GM19452 (cell line): ENCODE measurements at regions not wholly inside any gene's neighbourhood (a gene's known extent, or its start where the extent isn't known, plus 50 kb on each side); places are given as distances from the start of the nearest gene placed in this dataset.

ENCODE experiments used
- ATAC-seq: cut with Tn5 transposase; IDR thresholded peaks from one replicate; pipeline ENCODE4 v1.9.1; 2021; ENCODE audit not compliant: unreplicated experiment

DNA sequence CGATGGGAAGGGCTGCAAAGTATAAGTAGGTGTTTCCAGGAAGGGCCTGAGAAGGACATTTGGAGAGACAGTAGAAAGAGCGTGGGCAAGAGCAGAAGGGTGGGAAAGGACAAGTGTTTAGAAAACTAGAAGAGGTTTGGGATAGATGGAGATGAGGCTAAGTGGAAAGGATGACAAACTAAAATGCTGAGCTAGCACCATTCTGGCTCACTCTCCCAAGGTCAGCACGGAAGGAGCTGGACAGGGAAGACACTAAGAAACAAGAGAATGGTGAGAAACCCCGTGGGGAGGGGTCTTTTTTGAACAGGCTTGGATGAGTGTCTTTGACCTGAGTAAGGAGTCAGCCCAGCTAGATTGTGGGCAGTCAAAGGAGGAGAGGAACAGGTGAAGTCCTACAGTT is 286.0 kb downstream of the CDK5RAP2 start:
- no peak for ATAC-seq

DNA sequence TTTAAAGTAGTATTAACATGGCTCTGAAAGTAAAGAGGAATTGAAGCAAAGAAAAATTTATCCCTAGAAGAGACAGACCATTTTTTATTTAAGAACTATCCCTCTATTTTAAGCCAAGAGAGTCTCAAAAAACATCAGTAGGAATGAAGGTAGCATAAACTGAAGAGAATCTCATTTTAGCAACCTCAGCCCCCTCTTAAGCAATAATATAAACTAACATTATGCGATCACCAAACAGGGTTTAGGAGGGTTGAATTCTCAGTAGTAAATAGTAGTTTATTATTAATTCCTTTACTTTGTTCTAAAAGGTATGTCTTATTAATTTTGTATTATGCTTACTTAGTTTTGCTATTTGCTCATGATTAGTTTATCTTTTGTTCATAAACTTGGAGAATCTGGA is 287.4 kb downstream of the CDK5RAP2 start:
- ATAC-seq: no peak

DNA sequence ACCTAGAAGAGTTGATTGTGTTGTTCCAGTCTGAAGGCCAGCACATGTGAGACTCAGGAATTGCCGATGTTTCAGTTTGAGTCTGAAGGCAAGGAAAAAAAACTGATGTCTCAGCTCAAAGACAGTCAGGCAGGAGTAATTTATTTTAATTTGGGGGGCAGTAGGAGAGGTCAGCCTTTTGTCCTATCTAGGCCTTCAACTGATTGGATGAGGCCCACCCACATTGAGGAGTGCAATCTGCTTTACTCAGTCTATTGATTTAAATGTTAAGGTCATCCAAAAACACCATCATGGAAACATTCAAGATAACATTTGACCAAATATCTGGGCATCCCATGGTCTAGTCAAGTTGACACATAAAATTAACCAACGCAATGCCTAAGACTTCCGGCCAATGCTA is 288.9 kb downstream of the CDK5RAP2 start:
- ATAC-seq: no peak

DNA sequence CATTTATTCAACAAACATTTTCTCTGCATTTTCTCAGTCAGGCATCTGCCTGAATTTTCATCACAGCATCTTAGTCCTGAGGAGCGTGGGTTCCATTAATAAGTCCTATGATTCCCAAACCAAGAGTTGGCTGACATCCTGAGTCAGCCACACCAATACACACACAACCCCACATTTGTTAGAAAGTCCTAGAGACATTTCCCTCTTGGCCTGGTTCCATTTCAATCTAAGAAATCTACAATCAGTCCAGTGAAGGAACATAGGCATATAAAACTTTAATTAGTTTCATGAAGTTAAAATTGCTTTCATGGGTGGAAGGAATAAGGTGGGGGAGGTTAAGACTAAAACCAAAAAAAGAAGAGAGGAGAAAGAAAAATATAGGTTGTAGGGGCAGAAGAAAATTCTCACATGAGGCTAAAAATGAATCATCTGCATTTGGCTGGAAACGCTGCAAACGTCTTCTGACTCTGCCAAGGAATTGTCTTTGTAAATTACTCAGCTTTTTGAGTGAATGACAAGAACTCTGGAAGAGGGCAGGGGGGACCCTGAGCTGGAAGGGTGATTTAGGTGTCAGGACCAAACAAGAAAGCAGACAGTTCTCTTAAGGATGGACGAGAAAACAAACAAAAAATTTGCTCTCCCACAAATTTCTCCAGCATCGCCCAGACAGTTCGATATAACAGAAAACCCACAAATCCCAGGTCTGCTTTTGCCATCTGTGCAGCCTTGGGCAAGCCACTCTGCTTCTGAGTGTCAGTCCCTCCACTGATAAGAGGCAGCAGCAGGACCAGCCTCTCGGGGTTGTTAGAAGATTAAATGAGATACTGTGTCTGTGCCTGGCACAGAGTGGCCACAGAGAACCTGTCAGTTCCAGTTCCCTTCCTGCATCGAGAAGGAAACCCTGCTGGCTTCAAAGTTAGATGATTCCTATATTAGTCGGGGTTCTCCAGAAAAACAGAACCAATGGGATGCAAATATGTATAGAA is 289.7 kb downstream of the CDK5RAP2 start:
- ATAC-seq: no peak

DNA sequence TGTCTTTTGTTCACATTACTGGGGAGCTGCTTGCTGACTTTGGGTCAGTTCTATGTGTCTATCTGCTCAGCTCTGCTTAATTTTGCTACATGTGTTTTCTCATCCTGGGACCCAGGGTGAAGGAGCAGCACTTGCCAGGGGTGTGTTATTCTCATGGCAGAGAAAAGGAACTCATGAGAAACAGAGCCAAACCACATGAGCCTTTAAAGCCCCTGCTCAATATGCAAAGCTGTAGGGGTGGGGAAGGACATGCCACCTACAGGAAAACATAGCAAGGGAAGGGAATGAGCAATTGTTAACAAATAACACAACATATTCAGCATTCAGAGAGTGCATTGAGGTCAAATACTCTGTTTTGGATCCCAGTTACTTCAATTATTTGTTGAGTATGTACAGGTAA is 290.9 kb downstream of the CDK5RAP2 start:
- ATAC-seq: no peak

DNA sequence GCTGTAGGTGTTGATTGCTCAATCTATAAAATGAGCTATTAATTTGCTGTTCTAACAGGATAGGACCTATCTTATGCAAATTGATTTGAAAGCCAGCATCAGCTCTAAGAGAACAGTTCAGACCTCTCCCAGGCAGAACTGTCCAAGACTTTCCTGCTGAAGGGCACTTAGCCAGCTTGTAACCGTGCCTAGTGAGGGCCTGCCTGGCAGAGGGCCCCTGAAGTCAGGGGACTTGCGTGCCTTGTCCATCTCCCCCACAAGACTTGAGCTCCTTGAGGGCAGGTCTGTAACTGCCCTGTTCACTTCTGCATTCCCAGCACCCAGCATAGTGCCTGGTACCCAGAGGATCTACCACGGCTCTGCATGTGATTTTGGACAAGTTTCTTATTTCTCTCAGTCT is 293.4 kb downstream of the CDK5RAP2 start:
- no peak for ATAC-seq

DNA sequence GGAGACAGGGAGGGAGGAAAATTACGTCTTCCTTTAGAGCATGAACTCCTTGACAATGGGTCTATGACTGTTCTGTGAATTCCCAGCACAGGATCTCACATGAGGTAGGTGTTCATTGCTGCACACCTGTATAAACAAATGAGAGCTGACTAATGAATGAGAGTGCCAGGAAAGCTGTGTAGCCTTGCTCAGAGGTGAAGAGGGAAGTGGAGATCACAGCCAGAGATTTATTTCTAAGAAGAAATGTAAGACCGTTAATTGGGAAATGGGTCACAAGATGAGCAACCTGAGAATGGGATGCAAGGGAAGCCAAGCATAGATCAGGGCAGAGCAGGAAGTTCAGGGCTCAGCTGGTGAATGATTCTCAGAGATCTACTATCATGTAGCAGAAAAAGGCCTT is 295.1 kb downstream of the CDK5RAP2 start:
- ATAC-seq: no peak

DNA sequence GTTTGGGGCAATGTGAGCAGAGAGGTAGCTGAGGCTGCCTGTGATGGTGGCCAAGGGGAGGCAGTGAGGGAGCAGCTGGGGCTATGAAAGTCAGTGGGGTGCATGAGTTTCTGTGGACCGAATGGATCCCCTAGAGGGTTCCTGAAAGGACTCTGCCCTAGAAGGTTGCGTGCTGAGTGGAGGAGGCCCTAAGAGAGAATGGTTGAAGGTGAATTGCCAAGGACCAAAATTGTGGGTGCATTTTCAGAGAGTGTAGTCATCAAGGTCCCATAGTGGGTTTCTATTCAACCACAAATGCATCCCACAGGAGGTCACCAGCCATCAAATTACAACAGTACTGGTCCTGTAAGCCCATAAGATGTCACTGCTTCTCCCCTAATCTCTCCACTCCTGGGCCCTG is 298.3 kb downstream of the CDK5RAP2 start:
- ATAC-seq: no peak

DNA sequence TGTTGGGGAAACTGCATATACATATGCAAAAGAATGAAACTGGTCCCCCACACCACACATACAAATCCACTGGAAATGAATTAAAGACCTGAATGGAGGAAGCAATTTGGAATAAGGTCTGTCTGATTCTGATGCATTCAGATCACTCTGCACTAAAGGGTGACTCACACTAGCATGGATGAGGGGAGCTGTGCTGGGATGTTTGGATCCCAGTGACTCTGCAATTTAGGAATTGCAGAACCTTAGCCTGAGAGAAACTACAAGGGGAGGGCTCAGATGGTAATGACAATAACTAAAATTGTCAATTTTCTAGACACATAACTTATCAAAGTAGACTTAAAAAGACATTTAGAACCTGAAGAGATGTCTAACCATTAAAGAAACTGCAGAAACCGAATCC is 312.0 kb downstream of the CDK5RAP2 start:
- no peak for ATAC-seq

DNA sequence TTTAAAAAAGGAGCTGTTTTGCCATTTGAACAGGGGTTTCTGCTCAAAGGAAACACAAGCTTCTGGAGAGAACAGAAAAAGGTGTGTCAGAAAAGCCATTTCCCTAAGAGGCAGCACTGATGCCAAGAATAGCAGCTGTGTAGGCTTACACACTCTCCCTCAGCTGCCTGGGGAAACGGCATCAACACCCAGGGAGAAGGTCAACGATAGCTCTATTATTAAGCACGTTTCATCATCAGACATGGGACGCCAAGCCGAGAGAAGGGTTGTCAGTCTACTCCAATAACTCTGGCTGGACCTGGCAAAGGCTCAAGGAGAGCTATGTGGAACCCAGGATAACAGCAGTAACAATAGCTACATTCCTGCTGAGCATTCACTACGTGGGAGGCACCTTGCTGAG is 314.2 kb downstream of the CDK5RAP2 start:
- ATAC-seq: no peak

DNA sequence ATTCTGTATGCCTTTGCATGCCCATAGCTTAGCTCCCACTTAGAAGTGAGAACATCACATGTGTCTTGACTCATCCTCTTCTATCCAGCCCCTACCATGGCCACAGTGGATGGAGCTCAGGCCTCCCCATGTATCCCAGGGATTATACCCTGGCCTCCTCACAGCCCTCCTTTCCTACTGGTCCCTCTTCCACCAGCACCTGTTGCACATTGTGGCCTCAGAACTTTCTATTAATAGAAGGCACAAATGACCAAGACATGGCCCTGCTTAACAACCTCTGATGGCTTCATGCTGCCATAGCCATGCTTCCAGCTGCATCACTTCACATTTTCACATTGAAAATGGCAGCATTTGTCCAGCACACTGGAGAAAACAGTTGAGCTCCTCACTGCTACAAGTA is 315.4 kb downstream of the CDK5RAP2 start:
- no peak for ATAC-seq

DNA sequence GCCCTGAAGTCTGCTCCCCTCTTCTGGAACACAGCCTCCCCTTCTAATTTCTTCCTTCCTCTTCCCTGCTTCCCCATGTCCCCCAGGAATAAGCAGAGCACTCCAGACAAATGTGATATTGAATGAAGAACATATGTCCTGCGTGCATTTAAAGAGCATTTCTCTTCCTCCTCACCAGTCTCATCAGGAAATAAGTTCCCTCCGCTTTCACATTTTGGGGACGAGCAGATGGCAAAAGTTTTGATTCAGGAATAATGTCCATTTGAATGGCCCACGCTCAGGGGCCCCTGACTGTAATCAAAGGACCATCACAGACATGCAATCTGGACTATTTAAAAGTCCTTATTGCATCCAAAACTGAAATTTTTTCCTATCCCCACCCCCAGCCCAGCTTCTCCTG is 316.1 kb downstream of the CDK5RAP2 start:
- no peak for ATAC-seq

DNA sequence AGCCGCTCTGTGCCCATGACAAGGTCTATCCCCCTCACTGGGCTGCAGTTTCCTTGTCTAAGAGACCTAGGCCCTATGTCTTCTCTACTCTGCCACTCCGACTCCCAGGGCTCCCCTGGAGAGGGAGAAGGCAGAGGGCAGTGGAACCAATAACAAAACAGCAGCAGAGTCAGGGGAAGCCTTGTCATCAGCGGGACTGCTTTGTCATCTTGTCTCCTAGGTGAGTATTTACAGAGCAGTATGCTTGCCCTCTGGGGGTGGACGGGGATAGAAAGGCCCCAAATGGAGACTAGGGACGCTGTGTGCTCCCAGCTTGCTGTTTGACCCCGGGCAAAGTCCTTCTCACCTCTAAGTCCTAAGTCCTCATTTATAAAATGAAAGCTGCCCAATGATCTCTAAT is 318.5 kb downstream of the CDK5RAP2 start:
- no peak for ATAC-seq

DNA sequence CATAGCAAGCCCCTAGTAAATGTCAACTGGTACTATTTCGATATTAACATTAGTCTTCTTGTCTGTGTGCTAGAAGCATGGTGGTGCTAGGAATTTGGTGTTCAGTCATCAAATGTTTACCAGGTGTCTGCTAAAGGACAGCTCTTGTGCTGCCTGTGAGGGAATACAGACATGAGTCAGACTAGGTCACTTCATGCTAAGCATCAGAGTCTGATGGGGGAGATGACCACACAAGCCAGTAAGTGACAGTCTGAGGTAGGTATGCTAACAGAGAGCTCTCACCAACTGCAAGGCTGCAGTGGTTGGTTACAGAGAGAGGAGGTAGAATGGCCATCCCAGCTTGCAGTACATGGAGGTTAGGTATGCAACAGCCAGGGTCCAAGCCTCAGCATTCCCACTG is 320.9 kb downstream of the CDK5RAP2 start:
- ATAC-seq: no peak

DNA sequence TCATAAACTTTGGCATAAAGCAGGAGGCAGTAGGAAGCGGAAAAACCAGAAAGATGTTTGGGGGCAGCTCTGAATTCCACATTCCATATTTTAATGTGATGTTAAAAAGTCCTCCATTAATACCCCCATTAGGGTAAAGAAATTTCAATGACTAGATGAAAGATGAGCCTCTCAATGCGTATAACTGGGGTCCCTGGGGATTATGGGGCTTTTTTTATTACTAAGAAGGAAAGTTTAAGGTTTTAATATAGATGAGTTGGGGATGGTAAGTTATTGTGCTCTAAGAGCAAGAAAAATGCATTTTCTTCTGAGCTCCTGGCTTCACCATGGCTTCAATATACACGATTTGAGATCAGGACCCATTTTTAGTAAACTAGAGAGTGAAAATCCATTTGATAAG is 321.9 kb downstream of the CDK5RAP2 start:
- no peak for ATAC-seq

DNA sequence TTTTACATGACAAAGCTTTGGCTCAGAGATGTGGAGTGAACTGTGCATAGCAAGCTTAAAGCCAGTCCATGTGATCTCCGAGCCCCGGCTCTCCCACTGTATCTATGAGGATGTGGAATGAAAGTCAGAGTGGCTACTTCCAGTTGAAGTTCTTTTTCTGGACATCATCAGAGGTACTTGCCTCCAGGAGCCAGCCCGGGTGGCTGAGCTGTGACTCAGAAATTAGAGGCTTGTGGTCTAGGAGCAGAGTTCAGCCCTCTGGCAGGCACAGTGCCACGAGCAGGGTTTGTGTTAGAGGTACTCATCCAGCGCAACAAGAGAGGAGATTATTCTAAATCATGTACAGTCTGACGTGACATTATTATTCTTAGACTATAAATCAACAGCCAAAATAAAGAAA is 322.5 kb downstream of the CDK5RAP2 start:
- ATAC-seq: no peak

DNA sequence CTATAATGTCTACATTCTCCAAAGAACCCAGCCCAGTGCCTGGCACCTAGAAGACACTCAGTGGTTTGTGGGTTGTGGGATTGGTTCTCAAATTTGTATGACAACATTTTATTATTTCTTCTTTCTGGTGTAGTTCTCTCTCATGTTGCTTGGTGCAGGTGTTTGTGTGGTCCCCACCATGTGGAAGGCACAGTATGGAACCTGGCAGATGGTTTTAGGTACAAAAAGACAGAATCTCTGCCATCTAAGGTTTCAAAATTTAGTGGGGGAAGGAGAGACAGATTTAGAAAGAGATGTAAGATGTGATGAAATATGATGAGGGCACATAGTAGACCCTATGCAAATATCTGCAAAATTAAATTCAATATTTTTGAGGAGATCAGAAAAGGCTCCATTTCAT is 323.8 kb downstream of the CDK5RAP2 start:
- ATAC-seq: no peak

DNA sequence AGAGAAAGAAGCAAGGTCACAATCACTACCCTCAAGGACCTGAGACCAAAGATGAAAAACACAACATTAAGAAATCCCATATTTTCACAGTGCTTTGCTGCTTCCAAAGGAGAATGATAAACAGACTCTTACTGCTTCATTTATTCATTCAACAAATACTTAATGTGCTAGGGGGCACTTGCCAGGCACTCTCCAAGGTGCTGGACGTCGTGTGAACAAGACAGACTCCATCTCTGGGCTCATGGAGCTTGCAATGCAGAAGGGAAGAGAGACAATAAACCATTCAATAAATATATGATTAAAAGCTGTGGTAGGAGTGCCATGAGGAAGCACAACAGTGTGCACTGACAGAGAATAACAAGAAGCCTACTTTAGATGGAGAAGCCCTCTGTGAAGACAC is 327.7 kb downstream of the CDK5RAP2 start:
- no peak for ATAC-seq

DNA sequence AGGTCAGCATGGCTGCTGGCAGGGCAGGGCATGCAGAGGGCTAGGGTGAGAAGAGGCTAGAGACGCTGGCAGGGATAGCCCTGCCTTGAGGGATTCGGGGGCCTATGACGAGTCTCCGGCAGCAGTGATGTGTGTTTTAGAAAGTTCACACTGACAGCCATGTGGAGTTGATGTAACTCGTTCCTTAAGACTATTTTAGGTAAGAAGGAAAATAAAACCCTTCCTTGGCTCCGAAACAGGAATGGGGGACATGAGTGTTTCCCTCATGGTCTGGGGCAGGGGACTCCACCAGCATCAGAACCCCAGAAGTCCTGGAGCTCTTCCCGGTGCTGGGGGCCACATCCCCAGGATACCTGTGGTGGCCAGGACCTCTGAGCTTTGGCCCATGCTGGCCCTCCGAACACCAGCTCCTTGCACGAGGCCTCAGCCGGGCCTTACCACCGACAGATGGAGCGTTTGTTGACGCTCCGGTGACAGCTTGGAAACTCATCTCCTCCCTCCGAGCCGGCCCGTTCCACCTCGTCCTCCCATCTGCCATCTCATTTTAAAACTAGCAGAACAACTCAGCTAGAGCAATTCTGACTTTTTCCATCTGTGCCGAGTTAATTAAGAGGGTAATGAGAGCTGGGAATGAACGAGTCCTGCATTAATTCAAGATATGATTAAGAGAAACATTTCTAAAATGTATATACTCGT is 337.7 kb downstream of the CDK5RAP2 start:
- ATAC-seq: no peak

DNA sequence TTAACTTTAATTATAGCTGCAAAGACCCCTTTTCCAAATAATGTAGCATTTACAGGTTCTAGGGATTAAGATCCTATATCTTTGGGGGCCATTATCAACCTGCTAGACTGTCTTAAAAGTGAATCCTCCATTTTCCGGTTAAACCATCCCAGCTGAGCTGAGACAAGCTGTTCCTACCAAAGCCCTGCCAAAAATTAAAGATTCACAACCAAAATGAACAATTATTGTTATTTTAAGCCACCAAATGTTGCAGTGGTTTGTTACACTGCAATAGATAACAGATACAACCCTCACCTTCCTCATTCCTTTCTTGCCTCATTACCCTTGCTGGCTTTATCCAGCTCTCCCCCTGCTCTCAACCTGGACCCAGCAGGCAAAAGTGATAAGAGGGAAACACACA is 343.4 kb downstream of the CDK5RAP2 start:
- no peak for ATAC-seq

DNA sequence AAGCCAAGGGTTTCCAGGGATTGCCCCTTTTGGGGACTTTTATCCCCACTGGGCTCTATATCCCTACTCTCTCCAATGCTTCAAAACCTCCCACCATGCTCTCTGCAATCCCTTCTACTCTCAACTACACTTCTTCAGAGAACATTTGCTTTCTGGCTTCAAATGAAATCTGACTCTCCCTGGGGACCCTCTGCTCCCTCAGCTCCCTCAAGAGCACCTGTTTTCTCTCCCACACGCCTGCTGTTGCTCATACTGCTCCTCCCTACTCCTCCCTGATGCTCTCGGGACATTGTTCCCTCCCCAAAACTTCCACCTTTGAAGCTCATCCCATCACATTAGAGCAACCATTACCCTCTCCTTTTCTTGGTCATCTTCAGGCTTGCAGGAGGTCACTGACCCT is 344.9 kb downstream of the CDK5RAP2 start:
- ATAC-seq: no peak

DNA sequence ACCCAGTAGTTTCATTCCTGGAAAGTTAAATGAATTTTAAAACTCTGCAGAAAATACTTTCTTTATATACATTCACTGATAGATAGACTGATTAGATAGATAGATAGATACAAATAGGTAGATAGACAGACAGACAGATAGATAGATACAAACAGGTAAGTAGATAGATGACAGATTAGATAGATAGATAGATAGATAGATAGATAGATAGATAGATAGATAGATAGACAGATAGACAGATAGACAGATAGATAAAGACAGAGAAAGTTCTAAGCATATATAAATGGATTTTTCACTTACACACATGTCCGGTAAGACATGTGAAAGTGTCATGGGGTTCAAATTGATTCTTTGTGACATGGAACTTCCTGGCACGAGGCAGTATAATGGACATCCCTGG is 349.7 kb downstream of the CDK5RAP2 start:
- no peak for ATAC-seq
